T-helper 1 cell treated with Interleukin-12 subunit alpha and Interleukin-12 subunit beta and Interleukin-4 antibody, amounts not matched to agents 30 μg/mL and 1 μg/mL, for 36 hours (primary cell): ENCODE measurements at regions not wholly inside any gene's neighbourhood (a gene's known extent, or its start where the extent isn't known, plus 50 kb on each side); places are given as distances from the start of the nearest gene placed in this dataset.

Experiments
- H3K27ac Mint-ChIP-seq: one replicate; pipeline ENCODE4 v1.8.0; 2021; ENCODE audit warnings: mild to moderate bottlenecking, mixed read lengths
- H3K27me3 Mint-ChIP-seq: one replicate; pipeline ENCODE4 v1.8.0; 2021; ENCODE audit warnings: low read depth, mixed read lengths
- H3K36me3 Mint-ChIP-seq: one replicate; pipeline ENCODE4 v1.8.0; 2021; ENCODE audit warnings: low read depth, mixed read lengths
- H3K4me1 Mint-ChIP-seq: one replicate; pipeline ENCODE4 v1.8.0; 2021; ENCODE audit warnings: low read depth, mixed read lengths
- H3K4me3 Mint-ChIP-seq: one replicate; pipeline ENCODE4 v1.8.0; 2021; ENCODE audit warnings: mild to moderate bottlenecking, moderate library complexity, mixed read lengths
- H3K9me3 Mint-ChIP-seq: one replicate; pipeline ENCODE4 v1.8.0; 2021; ENCODE audit warnings: mixed read lengths

- Mint-ChIP-seq H3K27ac (no peak overlapping the region), H3K4me1 (no peaks in the 10 kb centered on the region), H3K9me3 (no peaks in the 10 kb centered on the region), H3K36me3 (no peaks in the 10 kb centered on the region), H3K4me3 (no peak overlapping the region), H3K27me3 (no peaks in the 10 kb centered on the region)
Observed at GRCh38 chr10:4635883-4636282, 190.1 kb upstream of the AKR1E2 start.

DNA sequence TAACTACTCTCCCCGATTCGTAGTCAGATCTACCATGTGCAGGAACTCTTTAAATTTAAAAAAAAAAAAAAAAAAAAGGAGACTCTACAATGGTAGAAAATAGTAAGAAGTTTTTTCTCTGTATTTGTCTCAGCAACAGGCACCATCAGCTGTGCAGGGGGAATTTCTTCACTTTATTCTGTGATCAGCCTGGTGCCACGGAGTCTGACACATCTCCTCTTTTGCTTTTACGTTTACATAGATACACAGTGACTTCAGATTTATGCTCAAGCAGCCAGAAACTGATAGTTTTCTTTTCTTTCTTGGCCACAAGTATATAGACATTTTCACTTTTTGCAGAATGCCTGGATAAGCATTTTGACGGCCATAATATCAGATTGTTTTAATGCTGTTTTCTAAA, 190.6 kb upstream of the AKR1E2 start:
- no peaks in the 10 kb centered on the region for H3K4me1 Mint-ChIP-seq
- no peak overlapping the region for H3K27ac Mint-ChIP-seq
- H3K27me3 Mint-ChIP-seq: no peaks in the 10 kb centered on the region
- no peaks in the 10 kb centered on the region for H3K36me3 Mint-ChIP-seq
- H3K9me3 Mint-ChIP-seq: no peaks in the 10 kb centered on the region
- H3K4me3 Mint-ChIP-seq: no peak overlapping the region

- H3K9me3 Mint-ChIP-seq: no peaks in the 10 kb centered on the region
- no peaks in the 10 kb centered on the region for H3K27me3 Mint-ChIP-seq
- H3K4me1 Mint-ChIP-seq: no peaks in the 10 kb centered on the region
- H3K4me3 Mint-ChIP-seq: no peak overlapping the region
- no peak overlapping the region for H3K27ac Mint-ChIP-seq
- H3K36me3 Mint-ChIP-seq: no peaks in the 10 kb centered on the region
Observed at GRCh38 chr10:4633776-4634175, 192.2 kb upstream of the AKR1E2 start.

DNA sequence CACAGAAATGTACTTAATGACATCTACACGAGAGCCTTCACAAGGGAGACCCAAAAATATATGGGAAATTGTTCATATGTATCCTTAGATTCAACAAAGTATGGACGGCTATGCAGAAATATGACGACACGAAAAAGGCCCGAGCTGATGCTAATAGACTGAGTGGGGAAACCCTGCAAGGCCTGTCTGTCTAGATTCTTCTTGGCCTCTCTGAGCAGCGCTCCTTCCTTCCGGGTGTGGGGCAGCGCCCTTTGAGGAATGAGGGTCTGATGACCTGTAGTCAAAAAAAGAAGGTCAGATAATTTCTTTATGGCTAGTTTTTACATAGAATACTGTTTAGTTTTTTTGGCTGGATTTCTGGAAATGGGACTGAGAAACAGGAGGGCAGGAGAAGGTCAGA, 192.8 kb upstream of the AKR1E2 start:
- H3K4me3 Mint-ChIP-seq: no peak overlapping the region
- no peaks in the 10 kb centered on the region for H3K36me3 Mint-ChIP-seq
- no peak overlapping the region for H3K27ac Mint-ChIP-seq
- peaks cover 4% of the 10 kb centered on the region for H3K9me3 Mint-ChIP-seq
- H3K4me1 Mint-ChIP-seq: no peaks in the 10 kb centered on the region
- H3K27me3 Mint-ChIP-seq: no peaks in the 10 kb centered on the region

DNA sequence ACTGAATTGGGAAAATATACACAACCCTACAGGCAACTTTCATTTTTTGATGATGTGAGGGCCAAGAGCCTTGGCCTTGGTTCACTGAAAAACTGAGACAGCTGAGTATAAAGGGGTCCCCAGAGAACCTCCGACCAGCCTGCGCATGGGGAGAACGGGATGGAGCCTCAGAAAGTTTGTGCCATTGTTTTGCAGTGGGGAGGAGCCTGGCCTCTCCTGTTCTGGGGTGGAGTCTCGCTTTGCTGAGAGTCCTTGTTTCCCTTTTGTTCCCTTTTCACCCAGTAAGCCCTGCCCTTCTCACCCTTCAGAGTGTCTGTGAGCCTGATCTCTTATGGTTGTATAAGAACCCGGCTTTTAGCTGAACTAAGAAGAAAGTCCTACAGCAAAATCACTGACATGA, 193.2 kb upstream of the AKR1E2 start:
- peaks cover 7% of the 10 kb centered on the region for H3K9me3 Mint-ChIP-seq
- H3K27ac Mint-ChIP-seq: no peak overlapping the region
- H3K36me3 Mint-ChIP-seq: peaks cover under 1% of the 10 kb centered on the region
- no peaks in the 10 kb centered on the region for H3K27me3 Mint-ChIP-seq
- H3K4me3 Mint-ChIP-seq: no peak overlapping the region
- no peaks in the 10 kb centered on the region for H3K4me1 Mint-ChIP-seq

DNA sequence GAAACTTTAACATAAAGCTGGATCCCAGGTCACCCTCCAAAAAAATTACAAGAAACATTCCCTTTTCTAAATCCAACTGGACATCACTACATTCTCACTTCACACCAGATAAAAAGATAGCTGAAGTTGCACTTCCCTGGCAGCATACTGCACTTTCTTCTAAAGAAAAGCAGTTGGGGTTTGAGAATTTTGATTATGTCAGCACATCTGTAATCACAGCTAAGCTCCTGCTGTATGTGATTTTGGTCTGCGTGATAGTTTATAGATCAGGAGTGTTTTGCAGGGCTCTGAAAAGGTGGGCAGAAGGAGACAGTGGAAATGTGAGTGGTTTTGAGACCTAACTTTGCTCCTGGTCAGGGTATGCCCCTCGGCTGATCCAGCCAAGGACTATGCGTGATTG, 199.1 kb upstream of the AKR1E2 start:
- H3K36me3 Mint-ChIP-seq: peaks cover 6% of the 10 kb centered on the region
- H3K4me3 Mint-ChIP-seq: no peak overlapping the region
- H3K27me3 Mint-ChIP-seq: peaks cover 11% of the 10 kb centered on the region
- H3K9me3 Mint-ChIP-seq: peaks cover 22% of the 10 kb centered on the region
- H3K27ac Mint-ChIP-seq: no peak overlapping the region
- no peaks in the 10 kb centered on the region for H3K4me1 Mint-ChIP-seq

DNA sequence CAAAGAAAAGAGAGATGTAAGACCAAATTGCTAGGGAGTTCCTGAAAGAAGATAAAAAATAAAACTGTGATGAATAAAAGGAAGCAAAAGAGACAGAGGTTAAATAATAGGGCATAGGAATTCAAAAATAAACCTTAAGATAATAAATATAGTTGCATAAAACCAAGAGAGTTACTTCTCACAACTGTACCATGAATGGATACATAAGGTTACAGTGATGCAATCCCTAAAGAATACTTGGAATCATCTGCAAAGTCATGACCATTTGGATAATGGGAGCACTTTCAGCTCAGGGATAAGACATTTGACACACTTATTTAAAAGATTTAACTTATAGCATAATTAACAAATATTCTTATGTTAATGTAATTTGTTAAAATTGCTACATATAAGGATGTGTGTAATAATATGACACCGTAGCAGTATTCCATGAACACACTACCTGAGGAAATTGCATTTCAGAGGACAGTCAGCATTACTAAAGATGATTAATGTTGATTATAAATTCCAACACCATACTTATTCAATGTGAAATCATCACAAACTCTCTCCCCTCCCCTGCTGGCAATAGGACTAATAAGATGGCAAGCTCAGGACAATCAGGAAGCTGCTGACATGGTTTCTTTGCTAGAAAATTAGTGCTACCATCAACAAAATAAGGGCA, 202.1 kb upstream of the AKR1E2 start:
- Mint-ChIP-seq H3K4me1 (no peaks in the 10 kb centered on the region), H3K27ac (no peak overlapping the region), H3K27me3 (peaks cover 11% of the 10 kb centered on the region), H3K4me3 (no peak overlapping the region), H3K9me3 (peaks cover 22% of the 10 kb centered on the region), H3K36me3 (peaks cover 6% of the 10 kb centered on the region)

DNA sequence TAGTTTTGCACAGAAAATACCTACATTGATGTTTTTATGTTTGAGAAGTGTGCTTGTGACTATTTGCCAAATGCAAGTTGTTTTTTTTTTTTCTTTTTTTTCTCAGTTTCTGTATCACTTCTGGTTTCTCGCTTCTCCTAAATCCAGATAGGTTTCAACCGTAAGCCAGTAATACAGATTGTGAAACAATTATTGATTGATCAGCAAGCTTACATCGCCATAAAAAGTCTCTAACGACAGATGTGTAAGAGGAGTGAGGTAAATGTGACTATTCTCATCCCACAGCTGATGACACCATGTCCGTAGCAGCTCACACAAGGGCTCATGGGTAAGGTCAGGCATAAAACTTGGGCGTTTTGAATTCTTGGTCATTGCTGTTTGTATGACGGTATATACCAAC, 202.8 kb upstream of the AKR1E2 start:
- peaks cover 15% of the 10 kb centered on the region for H3K27me3 Mint-ChIP-seq
- no peak overlapping the region for H3K27ac Mint-ChIP-seq
- no peak overlapping the region for H3K4me3 Mint-ChIP-seq
- H3K4me1 Mint-ChIP-seq: no peaks in the 10 kb centered on the region
- peaks cover 6% of the 10 kb centered on the region for H3K36me3 Mint-ChIP-seq
- H3K9me3 Mint-ChIP-seq: peaks cover 17% of the 10 kb centered on the region

- H3K9me3 Mint-ChIP-seq: peaks cover 11% of the 10 kb centered on the region
- peaks cover 15% of the 10 kb centered on the region for H3K27me3 Mint-ChIP-seq
- no peak overlapping the region for H3K27ac Mint-ChIP-seq
- no peaks in the 10 kb centered on the region for H3K4me1 Mint-ChIP-seq
- H3K4me3 Mint-ChIP-seq: no peak overlapping the region
- H3K36me3 Mint-ChIP-seq: peaks cover 4% of the 10 kb centered on the region
Observed at GRCh38 chr10:4622384-4622783, 203.6 kb upstream of the AKR1E2 start.

- no peaks in the 10 kb centered on the region for H3K4me1 Mint-ChIP-seq
- H3K36me3 Mint-ChIP-seq: no peaks in the 10 kb centered on the region
- peaks cover 4% of the 10 kb centered on the region for H3K27me3 Mint-ChIP-seq
- H3K9me3 Mint-ChIP-seq: peaks cover 15% of the 10 kb centered on the region
- H3K4me3 Mint-ChIP-seq: no peak overlapping the region
- H3K27ac Mint-ChIP-seq: no peak overlapping the region
Observed at GRCh38 chr10:4617589-4617988, 208.4 kb upstream of the AKR1E2 start.

DNA sequence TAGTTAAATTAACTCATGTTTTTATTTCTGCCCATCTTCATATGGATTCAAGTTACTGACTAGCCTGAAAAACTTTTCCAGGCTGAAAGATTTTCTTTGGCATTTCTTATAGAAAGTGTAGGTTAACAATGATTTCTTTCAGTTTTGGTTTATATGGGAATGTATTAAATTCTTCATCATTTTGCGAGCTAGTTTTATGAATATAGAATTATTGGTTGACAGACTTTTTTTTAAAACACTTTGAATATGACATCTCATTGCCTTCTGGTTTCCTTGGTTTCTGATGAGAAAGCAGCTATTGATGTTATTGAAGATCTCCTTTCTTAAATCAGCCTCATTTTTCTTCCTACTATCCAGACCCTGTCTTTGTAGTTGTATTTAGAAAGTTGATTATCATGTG, 211.0 kb upstream of the AKR1E2 start:
- H3K27ac Mint-ChIP-seq: no peak overlapping the region
- H3K4me1 Mint-ChIP-seq: no peaks in the 10 kb centered on the region
- no peak overlapping the region for H3K4me3 Mint-ChIP-seq
- H3K27me3 Mint-ChIP-seq: peaks cover 4% of the 10 kb centered on the region
- H3K9me3 Mint-ChIP-seq: peaks cover 15% of the 10 kb centered on the region
- no peaks in the 10 kb centered on the region for H3K36me3 Mint-ChIP-seq

GRCh38 chr10:4609251-4609650, 216.8 kb upstream of the AKR1E2 start:
- Mint-ChIP-seq H3K36me3 (no peaks in the 10 kb centered on the region), H3K4me1 (no peaks in the 10 kb centered on the region), H3K27me3 (peaks cover 4% of the 10 kb centered on the region), H3K27ac (no peak overlapping the region), H3K4me3 (no peak overlapping the region), H3K9me3 (peaks cover 3% of the 10 kb centered on the region)

- no peaks in the 10 kb centered on the region for H3K4me1 Mint-ChIP-seq
- H3K4me3 Mint-ChIP-seq: no peak overlapping the region
- no peaks in the 10 kb centered on the region for H3K9me3 Mint-ChIP-seq
- no peak overlapping the region for H3K27ac Mint-ChIP-seq
- no peaks in the 10 kb centered on the region for H3K36me3 Mint-ChIP-seq
- peaks cover 4% of the 10 kb centered on the region for H3K27me3 Mint-ChIP-seq
Observed at GRCh38 chr10:4607681-4608080, 218.3 kb upstream of the AKR1E2 start.

DNA sequence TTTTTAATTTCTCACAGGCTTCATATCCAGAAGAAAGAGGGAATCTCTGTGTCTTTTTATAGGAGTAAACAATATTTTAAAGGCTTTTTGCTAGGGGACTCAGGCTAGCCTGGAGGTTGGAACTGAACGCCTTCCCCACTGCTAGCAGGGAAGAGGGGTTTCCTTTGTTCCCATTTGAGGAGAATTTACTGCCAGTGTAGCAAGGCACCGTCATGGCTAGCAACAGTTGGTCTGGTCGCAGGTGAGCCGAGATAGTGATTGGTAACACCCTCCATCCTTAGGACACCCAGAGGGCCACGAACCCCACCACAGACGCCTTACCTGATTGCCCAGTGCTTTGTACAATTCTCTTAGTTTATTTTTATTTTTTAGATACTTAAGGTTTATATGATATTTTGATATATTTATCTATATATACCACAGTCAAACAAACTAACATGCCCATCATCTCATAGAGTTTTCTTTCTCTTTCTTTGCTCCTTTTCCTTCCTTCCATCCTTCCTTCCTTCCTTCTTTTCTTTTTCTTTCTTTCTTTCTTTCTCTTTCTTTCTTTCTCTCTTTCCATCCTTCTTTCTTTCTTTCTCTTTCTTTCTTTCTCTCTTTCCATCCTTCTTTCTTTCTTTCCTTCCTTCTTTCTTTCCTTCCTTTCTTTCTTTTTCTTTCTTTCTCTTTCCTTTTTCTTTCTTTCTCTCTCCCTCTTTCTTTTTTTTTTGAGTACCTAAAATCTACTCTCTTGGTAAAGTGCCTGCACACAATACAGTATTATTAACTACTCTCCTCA, 219.0 kb upstream of the AKR1E2 start:
- Mint-ChIP-seq H3K4me3 (no peak overlapping the region), H3K4me1 (no peaks in the 10 kb centered on the region), H3K36me3 (no peaks in the 10 kb centered on the region), H3K9me3 (peaks cover under 1% of the 10 kb centered on the region), H3K27ac (no peak overlapping the region), H3K27me3 (peaks cover 4% of the 10 kb centered on the region)

DNA sequence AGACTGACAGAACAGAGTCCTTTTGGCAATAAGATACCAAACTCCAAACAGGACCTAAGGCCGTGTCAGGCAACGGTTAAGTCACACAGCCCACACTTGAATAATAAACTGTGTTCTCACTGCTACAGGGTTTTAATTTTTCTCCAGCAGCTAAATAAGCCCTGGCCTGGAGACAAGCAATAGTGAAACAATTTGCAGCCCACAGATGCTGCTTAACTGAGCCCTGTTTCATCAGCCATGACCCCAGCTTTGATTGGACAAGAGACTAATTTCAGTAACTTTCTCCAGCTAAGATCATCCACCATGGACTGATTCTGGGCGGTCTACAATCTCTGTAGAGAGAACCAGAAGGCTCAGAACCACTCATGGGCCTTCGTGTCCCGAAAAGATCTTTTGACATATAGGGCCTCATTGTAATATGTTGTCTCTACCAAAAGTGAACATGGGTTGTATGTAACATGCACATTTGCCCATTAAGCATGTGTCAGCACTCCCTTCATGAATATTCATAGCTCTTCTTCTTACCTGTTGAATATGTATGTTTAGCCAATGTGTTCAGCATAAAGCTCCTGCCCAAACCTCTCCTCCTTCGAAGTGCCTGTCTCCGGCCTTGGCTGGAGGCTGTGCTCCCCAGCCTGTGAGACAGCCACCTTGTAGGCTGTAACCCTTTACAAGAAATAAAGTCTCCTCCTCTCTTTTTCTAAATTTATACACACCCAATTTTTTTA, 223.1 kb upstream of the AKR1E2 start:
- Mint-ChIP-seq H3K36me3 (no peaks in the 10 kb centered on the region), H3K4me3 (no peak overlapping the region), H3K4me1 (no peaks in the 10 kb centered on the region), H3K9me3 (peaks cover 7% of the 10 kb centered on the region), H3K27ac (no peak overlapping the region), H3K27me3 (peaks cover 4% of the 10 kb centered on the region)
